ENCODE measurements at regions not wholly inside any gene's neighbourhood (a gene's known extent, or its start where the extent isn't known, plus 50 kb on each side); places are given as distances from the start of the nearest gene placed in this dataset.

GRCh38 chr4:3684546-3684945 lies 81.6 kb upstream of the ADRA2C start:
- in situ Hi-C loops (cut with HindIII; ENCODE audit: low sequenced_read_pairs) = no loop called here
- no peak for TF ChIP-seq CTCF (IDR thresholded peaks at IDR 0.05; ENCODE audit: low read depth, low read length)
- DNase-seq (ENCODE audit: low read depth, low spot score) = no peak
- H3K4me3 ChIP-seq (ENCODE audit: low read depth, low read length) = no peak overlapping the region

- in situ Hi-C loops (cut with HindIII; ENCODE audit: low sequenced_read_pairs) = no loop called here
- no peak overlapping the region for H3K4me3 ChIP-seq (ENCODE audit: low read depth, low read length)
- no peak for TF ChIP-seq CTCF (IDR thresholded peaks at IDR 0.05; ENCODE audit: low read depth, low read length)
- DNase-seq (ENCODE audit: low read depth, low spot score) = no peak
These were observed 82.3 kb upstream of the ADRA2C start for GRCh38 chr4:3683744-3684421.

- no peak for TF ChIP-seq CTCF (IDR thresholded peaks at IDR 0.05; ENCODE audit: low read depth, low read length)
- in situ Hi-C loops (cut with HindIII; ENCODE audit: low sequenced_read_pairs) = no loop called here
- DNase-seq (ENCODE audit: low read depth, low spot score) = no peak
- H3K4me3 ChIP-seq (ENCODE audit: low read depth, low read length) = no peak overlapping the region
These were observed 83.0 kb upstream of the ADRA2C start for GRCh38 chr4:3683077-3683743.

GRCh38 chr4:3682236-3683076 lies 83.7 kb upstream of the ADRA2C start:
- no peak for TF ChIP-seq CTCF (IDR thresholded peaks at IDR 0.05; ENCODE audit: low read depth, low read length)
- in situ Hi-C loops (cut with HindIII; ENCODE audit: low sequenced_read_pairs) = no loop called here
- H3K4me3 ChIP-seq (ENCODE audit: low read depth, low read length) = no peak overlapping the region
- DNase-seq (ENCODE audit: low read depth, low spot score) = no peak

GRCh38 chr4:3681191-3681590 lies 85.0 kb upstream of the ADRA2C start:
- TF ChIP-seq CTCF (IDR thresholded peaks at IDR 0.05; ENCODE audit: low read depth, low read length) = no peak
- in situ Hi-C loops (cut with HindIII; ENCODE audit: low sequenced_read_pairs) = no loop called here
- no peak overlapping the region for H3K4me3 ChIP-seq (ENCODE audit: low read depth, low read length)
- no peak for DNase-seq (ENCODE audit: low read depth, low spot score)

- DNase-seq (ENCODE audit: low read depth, low spot score) = no peak
- no peak for TF ChIP-seq CTCF (IDR thresholded peaks at IDR 0.05; ENCODE audit: low read depth, low read length)
- no peak overlapping the region for H3K4me3 ChIP-seq (ENCODE audit: low read depth, low read length)
- in situ Hi-C loops (cut with HindIII; ENCODE audit: low sequenced_read_pairs) = no loop called here
These were observed 85.5 kb upstream of the ADRA2C start for GRCh38 chr4:3680656-3681055.

All from astrocyte of the spinal cord (primary cell).